ENCODE measurements at regions not wholly inside any gene's neighbourhood (a gene's known extent, or its start where the extent isn't known, plus 50 kb on each side); places are given as distances from the start of the nearest gene placed in this dataset.

DNA sequence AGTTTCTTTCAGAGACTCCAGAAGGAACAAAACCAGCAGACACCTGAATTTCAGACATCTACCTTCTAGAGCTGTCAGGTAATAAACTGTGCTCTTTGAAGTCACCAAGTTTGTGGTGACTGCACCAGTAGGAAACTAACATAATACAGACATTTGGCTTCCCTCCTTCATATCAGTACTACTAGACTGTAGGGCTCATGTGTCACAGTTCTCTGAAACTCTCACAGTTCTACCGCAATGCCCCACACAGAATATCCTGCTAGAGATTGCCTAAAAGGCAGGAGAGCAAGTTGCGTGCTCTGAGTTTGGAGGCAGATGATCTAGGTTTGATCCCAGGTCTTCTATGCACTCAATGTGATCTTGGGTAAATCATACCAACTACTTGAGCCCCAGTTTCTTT is 205.0 kb upstream of the LRFN2 start:
- TF ChIP-seq CTCF (IDR thresholded peaks at IDR 0.05; ENCODE audit: borderline replicate concordance, insufficient read depth, low read depth, low read length) = no peak
- no peak overlapping the region for H3K4me3 ChIP-seq (ENCODE audit: low read depth, low read length)

DNA sequence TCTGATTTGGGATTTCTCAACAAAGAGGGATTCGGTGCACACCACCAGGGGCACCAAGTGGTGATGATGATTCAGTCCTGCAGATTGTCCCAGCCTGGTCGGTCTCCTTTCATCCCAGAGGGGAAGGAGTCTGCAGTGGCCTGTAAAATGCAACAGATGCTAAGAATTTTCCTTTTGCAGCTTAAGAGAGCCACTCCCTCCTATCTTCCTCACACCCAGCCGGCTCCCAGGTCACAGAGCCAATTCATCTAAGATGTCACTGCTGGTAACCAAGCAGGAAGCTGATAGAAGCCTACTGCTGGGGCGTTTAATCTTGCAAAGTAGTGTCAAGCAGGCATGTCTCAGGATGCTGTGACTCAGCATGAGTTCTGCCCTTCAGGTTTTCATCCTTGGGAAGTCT is 203.8 kb upstream of the LRFN2 start:
- no peak for TF ChIP-seq CTCF (IDR thresholded peaks at IDR 0.05; ENCODE audit: borderline replicate concordance, insufficient read depth, low read depth, low read length)
- no peak overlapping the region for H3K4me3 ChIP-seq (ENCODE audit: low read depth, low read length)

- no peak for TF ChIP-seq CTCF (IDR thresholded peaks at IDR 0.05; ENCODE audit: borderline replicate concordance, insufficient read depth, low read depth, low read length)
Observed at GRCh38 chr6:40788661-40789655, 201.8 kb upstream of the LRFN2 start.

GRCh38 chr6:40782355-40782754 is 195.2 kb upstream of the LRFN2 start:
- TF ChIP-seq CTCF (IDR thresholded peaks at IDR 0.05; ENCODE audit: borderline replicate concordance, insufficient read depth, low read depth, low read length) = no peak
- H3K4me3 ChIP-seq (ENCODE audit: low read depth, low read length) = no peak overlapping the region

More at GRCh38 chr6:40788661-40789655, 201.8 kb upstream of the LRFN2 start:
- no peak overlapping the region for H3K4me3 ChIP-seq (ENCODE audit: low read depth, low read length)

GRCh38 chr6:40780637-40781036 is 193.5 kb upstream of the LRFN2 start:
- no peak overlapping the region for H3K4me3 ChIP-seq (ENCODE audit: low read depth, low read length)
- TF ChIP-seq CTCF (IDR thresholded peaks at IDR 0.05; ENCODE audit: borderline replicate concordance, insufficient read depth, low read depth, low read length) = no peak

DNA sequence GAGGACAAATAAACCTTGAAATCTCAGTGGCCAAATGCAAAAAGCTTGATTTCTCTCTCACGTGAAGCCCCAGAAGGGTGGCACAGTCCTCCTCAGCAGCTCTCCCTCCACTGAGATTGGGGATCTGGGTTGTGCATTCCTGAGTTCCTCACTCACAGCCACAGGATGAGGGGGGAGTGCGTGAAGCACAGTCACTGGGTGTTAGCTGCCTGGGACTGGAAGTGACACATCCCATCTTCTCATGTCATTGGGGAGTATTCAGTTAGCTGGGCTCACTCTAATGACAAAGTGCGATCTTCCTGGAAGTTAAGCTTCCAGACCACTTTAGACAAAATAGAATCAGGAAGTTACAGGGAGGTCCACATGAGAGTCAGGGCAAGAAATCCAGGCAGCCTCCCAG is 192.2 kb upstream of the LRFN2 start:
- TF ChIP-seq CTCF (IDR thresholded peaks at IDR 0.05; ENCODE audit: borderline replicate concordance, insufficient read depth, low read depth, low read length) = no peak
- H3K4me3 ChIP-seq (ENCODE audit: low read depth, low read length) = no peak overlapping the region

DNA sequence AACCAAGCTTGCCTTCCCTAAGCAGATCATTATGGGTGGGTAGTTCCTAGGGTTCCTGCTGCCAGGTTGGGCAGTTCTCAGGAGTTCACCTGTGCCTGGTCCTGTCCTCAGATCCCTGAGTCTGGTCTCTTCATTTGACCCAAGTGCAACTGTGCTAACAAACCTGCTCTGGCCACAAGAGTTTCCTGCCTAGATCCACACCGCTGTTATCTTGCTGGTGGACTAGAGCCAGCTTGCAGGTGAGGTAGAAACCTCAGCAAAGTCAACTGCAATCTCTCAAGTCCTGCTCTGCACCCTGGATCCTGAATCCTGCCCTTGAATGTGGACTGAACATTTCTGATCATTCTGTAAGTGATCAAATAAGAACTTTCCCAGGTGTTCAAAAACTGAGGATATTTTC is 191.8 kb upstream of the LRFN2 start:
- TF ChIP-seq CTCF (IDR thresholded peaks at IDR 0.05; ENCODE audit: borderline replicate concordance, insufficient read depth, low read depth, low read length) = no peak
- no peak overlapping the region for H3K4me3 ChIP-seq (ENCODE audit: low read depth, low read length)

Measured in GM12875 (cell line).